NCI-H2196 treated with DMSO at 0.1 percent for 48 hours (cell line): ENCODE measurements at regions not wholly inside any gene's neighbourhood (a gene's known extent, or its start where the extent isn't known, plus 50 kb on each side); places are given as distances from the start of the nearest gene placed in this dataset.
"Not testable (repeated sequence)": the region's sequence is repeated elsewhere in the genome, so short reads cannot be mapped to it uniquely, and the experiment has no call there.

ENCODE experiments used
- DNase-seq: peaks from one replicate; lab custom pipeline; 2025; ENCODE audit not compliant: unreplicated experiment; lab: John Stamatoyannopoulos, UW

DNA sequence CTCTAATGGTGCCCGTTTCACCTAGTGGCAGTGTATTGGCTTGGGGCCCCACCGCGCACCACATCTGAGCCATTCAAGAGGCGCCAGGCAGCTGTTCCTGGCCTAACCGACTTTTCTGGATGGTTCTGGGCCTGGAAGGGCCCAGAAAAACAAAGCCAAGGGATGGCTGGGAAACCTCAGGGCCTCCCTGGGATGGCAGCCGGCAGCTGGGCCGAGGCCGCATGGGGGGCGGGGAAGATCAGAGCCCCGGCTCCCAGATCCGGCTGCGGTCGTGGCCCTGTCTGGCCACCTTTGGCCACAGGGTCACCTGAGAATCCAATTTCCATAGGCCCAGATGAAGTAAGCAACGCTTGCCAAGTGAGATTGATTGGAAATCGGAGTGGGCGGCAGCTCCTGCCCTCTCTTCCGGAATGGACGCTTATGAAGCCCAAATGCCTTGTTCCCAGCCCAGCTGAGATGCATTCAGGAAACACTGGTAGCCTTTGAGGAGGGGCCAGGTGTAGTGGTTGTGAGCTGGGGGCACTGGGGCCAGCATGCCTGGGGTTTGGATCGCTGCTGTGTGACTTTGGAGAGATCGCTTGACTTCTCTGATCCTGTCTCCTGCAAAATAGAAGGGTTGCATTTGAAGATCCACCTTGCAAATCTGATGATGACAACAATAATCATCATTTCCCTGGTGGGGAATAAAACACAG is 163.8 kb upstream of the GSE1 start:
- DNase-seq: peak; percentile 88

DNA sequence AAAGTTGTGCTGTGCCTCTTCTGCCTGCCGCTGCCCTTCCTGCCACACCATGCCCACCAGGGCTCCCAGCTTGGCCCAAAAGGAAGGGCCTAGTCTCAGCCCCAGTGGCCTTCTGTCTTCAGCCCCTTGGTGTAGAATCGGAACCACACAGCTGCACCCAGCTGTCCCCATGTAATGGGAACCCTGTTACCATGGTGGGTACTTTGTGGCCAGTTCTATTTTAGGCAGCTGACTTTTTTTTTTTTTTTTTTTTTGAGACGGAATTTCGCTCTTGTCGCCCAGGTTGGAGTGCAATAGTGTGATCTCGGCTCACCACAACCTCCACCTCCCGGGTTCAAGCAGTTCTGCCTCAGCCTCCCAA is 163.3 kb upstream of the GSE1 start:
- no peak for DNase-seq

DNA sequence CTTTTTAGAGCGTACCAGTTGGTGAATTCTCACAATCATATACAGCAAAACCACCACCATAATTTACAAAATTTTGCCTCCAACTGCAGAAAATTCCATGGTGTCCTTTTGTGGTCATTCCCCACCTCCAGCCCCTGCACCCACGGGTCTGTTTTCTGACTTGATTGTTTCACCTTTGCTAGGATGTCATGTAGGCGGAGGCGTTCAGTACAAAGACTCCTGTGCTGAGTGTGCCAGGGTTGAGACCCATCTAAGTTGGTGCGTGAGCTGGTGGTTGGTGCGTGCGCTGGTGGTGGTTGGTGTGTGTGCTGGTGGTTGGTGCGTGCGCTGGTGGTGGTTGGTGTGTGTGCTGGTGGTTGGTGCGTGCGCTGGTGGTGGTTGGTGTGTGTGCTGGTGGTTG is 162.0 kb upstream of the GSE1 start:
- not testable (repeated sequence) for DNase-seq

DNA sequence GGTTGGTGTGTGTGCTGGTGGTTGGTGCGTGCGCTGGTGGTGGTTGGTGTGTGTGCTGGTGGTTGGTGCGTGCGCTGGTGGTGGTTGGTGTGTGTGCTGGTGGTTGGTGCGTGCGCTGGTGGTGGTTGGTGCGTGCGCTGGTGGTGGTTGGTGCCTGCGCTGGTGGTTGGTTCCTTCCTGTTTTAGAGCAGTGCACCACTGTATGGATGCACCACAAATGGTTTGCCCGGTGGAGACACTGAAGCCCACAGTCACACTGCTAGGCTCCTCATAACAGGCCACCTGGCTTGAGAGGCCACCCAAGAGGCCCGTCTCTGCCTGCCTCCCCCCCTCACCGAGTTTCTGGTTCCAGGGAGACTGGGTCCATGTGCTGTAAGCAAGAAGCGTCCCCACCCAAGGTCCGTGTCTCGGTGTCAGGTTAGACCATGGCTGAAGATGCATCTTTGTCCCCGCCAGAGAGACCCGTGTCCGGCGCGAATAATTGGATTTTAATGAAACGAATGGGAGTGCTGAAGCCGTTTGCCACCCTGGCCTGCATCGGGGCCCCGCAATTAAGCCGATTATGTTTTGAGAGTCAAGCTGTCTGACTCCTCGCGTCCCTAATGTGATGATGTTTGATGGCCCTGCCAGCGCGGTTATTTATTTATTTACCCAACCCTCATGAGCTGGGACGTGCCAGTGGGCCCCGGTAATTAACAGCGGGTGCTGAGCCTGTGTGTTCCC is 161.3 kb upstream of the GSE1 start:
- DNase-seq: no peak

DNA sequence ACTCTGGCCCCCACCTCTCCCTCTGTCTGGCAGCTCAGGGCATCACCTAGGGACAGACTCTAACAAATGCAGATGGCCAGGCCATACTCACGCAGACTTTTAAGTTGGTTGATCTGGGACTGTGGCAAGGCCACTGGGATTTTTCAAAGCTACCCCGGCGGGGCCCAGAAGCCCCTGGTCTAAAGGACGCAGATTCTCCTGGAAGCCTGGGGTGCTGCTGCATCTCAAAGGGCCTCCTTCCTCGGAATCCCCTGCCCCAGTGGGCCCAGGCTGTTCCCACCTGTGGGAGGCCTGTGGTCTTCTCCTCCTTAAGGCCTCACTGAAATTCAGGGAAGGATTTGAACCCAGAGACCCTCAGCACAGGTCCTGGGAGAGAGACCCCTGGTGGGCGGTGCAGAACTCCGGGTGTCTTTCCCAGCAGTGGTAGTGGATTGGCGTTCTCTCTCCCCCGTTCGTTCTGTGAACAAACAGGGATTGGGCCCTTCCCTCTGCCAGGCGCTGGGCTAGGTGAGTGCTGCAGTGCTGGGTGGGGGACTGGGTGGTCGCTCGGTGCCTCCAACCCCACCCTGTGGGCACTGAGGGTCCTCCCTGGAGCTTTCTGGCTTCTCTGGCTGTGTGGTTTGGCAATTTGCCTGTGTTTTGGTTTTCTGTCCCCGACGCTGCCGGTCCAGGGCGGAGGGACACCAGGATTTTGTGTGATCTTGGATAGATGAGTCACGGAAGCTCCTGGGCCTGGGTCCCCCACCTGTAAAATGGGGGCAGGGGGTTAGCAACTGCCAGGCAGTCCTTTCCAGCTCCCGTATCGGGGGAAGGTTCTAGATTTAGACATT is 160.5 kb upstream of the GSE1 start:
- no peak for DNase-seq

DNA sequence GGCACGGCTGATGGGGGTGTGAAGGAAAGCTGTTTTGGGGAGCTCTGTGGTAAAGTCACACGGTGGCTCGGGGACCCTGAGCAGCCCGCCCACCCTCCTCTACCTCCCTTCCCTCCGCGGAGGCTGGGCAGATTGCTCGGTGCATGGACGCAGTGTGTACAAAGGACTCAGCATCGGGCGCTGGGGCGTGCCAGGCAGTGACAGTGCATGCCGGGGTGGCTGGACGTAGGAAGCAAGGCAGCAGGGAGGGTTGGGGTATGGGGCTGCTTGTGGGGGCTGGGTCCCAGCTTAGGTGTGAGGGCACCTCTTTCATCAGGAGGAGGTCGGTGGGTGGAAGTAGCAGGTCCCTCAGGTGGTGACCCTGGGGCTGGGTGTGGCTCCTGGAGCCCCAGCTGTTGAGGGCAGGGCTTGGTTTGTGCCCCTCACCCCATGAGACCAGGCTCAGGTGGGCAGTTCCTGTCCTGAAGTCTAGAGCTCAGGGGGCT is 159.9 kb upstream of the GSE1 start:
- DNase-seq: no peak

DNA sequence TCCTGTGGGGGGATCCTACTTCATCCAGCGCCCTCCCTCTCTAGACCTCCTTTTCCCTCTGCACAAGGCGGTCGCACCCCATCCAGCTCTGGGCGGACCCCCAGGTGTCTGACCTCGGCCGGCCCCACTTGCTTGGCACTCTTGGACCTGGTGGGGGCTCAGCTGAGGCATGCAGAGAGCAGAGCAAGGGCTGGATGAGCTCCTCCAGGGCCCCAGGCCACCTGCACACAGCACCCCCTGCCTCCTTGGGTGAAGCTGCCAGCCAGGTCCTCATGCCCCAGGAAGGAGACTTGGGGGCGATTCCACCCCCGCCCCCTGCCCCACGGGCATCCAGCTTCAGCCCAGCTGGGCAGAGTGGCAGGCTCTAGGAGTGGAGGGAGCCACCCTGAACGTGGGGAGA is 159.4 kb upstream of the GSE1 start:
- DNase-seq: no peak

DNA sequence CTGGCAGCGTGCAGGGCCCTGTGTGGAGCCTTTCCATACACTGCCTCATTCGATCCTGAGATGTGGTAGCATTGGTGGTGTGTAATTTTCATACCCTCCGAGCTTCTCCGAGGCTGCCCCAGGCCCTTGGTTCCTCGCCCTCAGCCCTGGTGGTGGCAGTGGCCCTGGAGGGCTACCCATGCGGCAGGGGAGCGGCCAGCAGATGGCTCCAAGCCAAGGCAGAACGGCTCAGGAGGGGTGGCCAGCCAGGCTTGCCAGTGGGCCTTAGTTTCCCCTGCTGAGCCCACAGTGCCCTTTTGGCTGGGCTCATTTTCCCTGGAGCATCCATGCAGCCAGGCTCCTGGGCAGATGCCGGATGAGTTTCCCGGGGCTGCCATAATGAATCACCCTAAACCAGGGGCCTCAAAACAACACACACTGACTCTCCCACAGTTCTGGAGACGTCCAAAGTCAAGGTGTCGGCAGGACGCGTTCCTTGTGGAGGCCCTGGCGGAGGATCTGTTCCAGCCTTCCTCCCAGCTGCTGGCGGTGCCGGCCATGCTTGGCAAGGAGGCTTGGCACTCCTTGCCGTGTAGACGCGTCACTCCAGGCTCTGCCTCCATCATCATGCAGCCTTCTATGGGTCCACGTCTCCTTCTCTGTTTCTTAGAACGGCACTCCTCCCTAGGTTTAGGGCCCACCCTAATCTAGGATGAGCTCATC is 158.8 kb upstream of the GSE1 start:
- no peak for DNase-seq

DNA sequence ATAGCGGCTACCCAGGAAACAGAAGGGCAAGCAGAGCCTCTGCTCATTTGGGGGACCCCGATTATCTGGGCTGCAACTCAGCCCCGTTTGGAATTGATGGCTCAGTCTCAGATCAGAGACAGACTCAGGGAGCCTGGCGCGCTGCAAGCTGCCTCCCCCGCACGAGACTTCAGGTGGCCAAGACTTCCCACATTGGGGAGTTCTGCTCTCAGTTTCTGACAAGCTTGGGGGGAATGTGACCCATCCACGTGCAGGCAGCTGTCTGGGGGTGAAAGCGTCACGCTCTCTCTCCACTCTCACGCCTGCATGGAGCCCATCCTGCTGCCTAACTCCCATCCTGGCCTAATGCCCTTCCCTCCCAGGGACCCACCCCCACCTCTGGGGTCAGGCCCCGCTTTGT is 157.6 kb upstream of the GSE1 start:
- DNase-seq: no peak

DNA sequence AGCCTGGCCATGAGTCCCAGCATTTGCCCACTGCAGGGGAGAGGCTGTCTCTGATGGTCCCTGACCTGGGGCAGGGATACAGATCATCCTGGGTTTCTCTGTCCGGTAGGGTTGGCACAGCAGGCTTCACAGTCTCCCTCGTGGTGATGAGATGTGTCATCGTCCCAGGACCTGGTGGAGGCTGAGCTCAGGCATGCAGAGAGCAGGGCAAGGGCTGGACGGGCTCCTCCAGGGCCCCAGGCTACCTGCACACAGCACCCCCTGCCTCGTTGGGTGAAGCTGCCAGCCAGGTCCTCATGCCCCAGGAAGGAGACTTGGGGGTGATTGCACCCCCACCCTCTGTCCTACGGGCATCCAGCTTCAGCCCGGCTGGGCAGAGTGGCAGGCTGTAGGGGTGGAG is 155.8 kb upstream of the GSE1 start:
- DNase-seq: no peak

DNA sequence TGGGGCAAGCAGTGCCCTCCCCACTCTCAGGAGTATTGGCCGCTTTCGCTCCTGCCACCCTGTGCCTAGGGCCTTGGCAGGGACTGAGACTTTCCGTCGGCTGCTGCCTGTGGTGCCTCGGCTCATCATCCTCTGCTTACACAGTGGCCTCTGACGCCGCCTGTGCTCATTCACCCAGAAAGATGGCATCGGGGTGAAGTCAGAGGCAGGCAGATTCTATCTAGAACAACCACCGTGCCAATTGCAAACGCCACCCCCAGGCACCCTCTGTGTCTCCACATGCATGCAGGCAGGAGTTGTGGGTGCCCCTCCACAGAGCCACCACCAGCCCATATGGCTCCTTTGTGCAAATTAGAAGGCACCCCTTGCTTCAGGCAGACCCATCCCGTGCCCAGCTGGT is 154.2 kb upstream of the GSE1 start:
- DNase-seq: peak; percentile 16

DNA sequence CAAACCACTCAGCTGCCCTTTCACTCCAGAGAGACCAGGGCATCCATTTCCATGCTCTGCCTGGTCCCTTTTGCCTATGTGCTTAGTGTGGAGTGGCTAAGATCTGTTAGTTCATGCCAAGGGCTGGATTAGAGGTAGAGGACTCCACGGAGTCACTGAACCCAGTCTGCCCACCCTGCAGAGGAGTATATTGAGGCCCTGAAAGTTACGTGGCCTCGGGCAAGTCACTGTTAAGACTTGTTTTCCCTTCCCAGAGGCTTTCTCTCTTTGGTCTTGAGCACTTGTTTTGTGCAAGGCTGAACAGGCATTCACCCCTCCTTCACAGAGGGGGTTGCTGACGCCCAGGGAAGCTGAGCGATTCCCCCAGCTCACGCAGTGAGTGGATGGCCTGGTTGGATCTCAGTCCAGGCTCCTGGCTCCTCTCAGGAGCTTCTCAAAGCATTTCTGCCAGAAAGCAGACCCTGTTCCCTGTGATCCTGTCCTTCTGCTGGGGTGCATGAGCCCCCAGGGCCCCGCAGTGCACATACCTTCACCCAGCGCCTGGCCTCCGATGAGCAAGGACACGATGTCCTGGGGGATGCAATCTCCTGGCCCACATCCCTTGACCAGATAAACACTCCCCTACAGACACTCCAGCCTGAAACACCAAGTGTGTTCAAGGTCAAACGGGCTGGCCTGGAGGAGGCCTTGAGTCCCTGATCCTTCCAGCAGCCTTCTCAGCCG is 153.4 kb upstream of the GSE1 start:
- DNase-seq: no peak

DNA sequence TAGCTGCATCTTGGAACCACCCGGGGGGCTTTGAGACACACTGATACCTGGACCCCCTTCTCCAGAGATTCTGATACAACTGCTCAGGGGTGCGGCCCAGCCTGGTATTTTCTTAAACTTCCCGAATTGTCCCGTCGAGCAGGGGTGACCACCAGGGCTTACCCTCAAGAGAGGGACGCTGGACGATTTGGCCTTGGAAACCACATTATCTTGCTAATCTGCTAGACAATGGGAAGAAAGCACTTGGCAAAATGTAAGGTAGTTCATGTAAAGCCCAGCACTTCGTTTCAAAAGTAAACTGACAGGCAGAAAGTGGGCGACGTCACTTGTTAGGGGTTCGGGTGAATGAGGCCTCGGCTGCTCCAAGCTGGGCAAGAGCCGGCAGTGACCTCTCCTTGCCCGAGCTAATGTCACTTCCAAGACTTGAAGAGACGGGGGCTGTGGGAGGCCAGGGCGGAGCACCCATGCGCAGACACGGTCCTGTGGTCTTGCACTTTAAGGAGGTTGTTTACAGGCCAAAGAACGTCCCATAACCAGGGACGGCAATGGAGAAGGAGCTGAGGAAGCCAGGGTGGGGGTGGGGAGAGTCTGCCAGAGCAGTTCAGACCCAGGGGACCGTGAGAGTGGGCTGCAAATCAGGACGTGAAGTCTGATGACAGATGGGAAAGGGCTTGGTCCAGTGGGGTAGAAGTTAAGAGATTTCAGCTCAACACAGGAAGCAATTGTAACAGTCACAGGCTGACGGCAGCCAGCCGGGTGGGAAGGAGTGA is 152.7 kb upstream of the GSE1 start:
- DNase-seq: no peak

DNA sequence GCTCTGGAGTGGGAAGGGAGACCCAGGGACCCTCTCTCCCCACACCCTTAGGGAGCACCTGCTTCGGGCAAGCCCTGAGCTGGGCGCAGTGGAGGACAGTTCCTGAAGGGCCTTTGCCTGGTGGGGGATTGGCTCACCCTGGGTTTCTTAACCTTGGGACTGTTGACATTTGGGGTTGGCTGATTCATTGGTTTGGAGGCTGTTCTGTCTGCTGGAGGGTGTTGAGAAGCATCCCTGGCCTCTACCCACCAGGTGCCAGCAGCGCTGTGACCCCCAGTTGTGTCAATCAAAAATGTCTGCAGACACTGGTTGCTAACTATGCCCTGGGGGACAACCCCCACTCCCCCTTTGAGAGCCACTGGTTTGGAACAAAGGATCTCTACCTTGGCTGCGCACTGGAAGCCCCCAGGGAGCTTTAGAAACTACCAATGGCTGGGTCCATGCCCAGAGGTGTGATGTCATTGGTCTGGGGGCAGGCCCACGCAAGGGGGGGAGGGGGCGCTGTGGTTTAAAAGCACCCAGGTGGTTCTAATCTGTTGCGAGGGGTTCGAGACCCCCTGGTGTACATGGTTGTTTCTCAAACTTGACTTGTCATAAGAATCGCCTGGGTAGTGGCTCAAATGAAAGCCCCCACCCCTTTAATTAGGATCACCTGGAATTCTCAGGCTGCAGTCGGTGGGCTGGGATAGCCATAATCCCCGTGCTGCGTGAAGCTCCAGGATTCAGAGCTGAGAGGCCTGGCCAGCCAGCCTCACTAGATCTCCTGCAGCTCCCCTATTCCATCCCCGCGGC is 151.9 kb upstream of the GSE1 start:
- no peak for DNase-seq

DNA sequence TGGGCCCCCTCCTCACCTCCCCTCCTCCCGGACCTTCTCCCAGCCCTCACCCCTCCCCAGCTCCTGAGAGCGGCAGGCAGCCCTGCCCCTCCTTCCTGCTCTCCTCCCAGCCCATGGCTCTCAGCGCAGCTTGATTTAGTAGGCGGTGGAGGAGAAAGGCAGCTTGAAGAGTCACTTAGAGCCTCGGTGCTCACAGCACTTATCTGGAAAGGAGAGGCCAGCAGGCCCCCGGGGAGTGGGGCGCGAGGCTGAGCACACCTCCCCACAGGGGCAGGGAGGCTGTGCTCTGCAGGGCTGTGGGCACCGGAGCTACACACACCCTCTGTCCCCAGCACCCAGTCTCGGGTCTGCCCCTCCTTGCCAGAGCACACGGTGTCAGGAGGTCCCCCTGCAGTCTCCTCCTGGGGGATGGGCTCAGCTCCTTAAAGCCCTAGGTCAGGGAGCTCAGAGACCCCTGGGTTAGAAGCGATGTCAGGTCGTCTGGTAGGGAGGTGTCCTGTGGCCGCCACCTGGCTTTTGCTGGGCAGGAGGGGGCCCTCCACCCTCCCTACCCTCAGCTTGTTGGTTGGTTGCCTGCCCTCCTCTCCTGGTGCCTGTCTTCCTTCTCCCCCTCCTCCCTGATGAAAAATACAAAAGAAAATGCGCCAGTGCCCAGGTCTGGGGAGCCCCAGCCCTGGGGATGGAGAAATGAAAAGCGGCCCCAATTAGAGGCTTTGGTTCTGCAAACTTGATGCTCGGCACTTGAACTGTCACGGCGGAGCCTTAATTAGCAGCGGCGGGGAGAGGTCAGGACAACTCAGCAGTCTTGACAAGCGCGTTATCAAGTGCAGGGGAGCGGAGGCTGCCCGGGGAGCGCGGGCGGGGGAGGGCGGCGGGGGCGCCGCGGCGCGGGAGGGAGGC is 151.1 kb upstream of the GSE1 start:
- DNase-seq: no peak

DNA sequence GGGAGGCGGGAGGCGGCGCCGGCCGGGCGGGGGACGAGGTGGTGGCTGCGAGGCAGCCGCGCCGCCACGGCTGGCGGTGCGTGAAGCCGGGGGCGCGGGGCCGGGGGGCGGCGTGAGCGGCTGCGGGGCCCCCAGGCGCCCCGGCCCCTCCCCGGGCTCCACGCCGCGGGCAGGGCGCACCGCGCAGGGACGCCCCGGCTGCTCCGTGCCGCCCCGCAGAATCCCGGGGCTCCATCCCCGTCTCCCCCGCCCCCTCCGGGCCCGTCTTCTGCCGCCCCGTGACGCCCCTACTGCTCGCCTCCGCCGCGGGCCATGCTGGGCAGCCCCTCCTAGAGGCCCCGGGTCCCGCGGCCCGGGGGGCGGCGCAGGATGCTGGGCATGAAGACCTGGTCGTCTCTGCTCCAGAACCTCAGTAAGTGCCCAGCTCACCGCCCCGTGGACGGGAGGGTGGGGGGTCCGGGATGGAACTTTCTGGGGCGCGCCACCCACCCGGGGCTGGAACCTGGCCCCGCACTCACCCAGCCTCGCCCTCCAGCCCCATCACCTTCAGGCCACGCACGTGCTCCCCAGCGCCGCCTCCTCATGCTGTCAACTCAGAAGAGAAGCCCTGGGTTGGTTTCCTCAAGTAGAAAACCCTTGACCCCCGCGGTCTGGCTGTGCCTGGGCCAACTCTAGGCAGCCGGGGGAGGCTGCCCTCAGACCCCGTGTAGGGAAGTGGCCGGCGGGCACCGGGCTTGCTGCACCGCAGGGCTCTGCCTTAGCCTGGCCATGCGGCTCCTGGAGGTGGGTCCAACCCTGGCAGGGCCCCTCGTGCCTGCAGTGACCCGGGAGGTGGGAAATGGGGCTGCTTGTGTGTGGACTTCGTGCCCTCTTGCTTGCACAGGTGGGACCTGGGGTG is 150.2 kb upstream of the GSE1 start:
- no peak for DNase-seq
